ENCODE measurements at regions not wholly inside any gene's neighbourhood (a gene's known extent, or its start where the extent isn't known, plus 50 kb on each side); places are given as distances from the start of the nearest gene placed in this dataset.

DNA sequence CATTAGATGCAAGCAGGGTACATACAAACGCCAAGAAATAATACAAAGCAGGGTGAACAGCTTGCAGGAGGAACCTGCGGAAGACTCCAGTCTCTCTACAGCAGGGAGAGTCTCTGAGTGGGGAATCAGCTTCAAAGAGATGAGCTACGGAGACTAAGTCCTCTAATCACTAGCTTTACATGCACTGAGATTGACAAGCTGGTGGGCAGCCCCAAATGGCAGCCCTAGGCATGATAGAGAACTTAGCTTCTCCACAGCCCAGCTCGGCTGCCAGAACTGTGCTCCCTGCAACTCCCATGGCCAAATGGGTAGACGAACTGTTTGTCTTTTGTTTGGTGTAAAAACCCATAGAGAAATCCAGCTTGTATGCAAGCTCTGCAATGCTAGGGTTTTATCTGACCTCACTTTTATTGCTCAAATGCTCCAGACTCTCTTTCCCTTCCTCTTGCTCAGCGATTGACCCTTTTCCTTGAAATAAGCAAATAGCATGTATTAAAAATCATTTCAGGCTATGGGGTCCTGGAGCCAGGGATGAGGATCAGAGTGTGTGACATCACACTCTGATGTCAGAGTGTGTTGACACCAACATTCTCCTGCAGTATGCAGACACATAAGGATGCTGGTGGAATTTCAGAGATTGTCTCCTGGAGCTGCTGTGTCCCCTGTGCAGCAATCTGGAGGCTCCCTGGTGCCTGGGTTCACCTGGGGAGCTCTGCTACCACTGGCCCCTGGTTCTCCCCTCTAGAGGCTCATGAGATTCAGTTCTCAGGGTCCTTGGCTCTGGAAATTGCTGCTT lies 238.5 kb downstream of the TTLL7 start:
- Histone ChIP-seq H3K36me3 (ENCODE audit: insufficient read depth, low read length) (no peaks in the 10 kb centered on the region), H3K4me3 (ENCODE audit: insufficient read depth, low read length) (no peak overlapping the region), H2AFZ (ENCODE audit: low read length) (no peak overlapping the region), H3K27me3 (ENCODE audit: insufficient read depth, low read length) (no peaks in the 10 kb centered on the region), H3K27ac (ENCODE audit: low read depth, low read length) (no peak overlapping the region), H3K4me1 (ENCODE audit: insufficient read depth, low read length) (no peaks in the 10 kb centered on the region), H4K20me1 (ENCODE audit: insufficient read depth, low read length) (no peaks in the 10 kb centered on the region), H3K4me2 (ENCODE audit: insufficient read depth, low read length) (no peak overlapping the region), H3K79me2 (ENCODE audit: insufficient read depth, low read length) (no peaks in the 10 kb centered on the region), H3K9me3 (ENCODE audit: low read depth, low read length) (no peaks in the 10 kb centered on the region)
- no peak for TF ChIP-seq CTCF (IDR thresholded peaks at IDR 0.05; ENCODE audit: extremely low read depth, low read depth, low read length)
- DNase-seq (ENCODE audit: insufficient read length, low spot score, missing footprints), result no peak

DNA sequence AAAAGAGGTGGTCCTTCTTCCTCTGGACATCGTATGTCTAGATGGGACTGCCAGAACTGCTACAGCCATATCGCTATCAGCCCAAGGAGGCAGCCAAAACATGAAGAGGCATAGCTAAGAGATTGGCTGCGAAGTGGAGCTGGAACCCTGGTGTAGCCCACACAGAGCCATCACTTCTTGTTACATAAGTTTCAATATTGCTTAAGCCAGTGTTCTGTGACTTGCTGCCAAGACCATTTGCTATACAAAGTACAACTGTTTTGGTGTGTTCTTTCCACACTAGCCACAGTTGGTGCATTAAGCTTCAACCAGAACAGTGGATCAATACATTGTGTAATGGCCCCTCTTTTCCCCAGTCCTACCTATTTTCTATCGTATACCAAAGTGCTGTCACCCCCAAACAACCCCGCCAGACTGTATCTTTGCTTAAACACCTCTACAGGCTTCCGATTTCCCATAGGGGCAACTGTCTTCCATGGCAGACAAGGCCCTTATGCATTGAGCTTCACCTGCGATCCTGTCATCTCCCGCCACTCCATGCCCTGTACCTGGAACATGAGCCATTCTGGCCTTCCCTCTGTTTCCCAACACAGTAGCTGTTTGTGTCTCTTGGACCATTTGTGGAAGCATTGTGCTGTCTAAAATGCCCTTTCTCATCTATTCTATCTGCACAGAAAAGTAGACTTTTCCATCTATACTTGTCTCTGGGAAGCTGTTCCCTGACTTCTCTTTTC lies 241.8 kb downstream of the TTLL7 start:
- H3K36me3 ChIP-seq (ENCODE audit: insufficient read depth, low read length), result no peaks in the 10 kb centered on the region
- no peaks in the 10 kb centered on the region for H4K20me1 ChIP-seq (ENCODE audit: insufficient read depth, low read length)
- no peak overlapping the region for H3K27ac ChIP-seq (ENCODE audit: low read depth, low read length)
- no peak overlapping the region for H3K4me2 ChIP-seq (ENCODE audit: insufficient read depth, low read length)
- no peaks in the 10 kb centered on the region for H3K4me1 ChIP-seq (ENCODE audit: insufficient read depth, low read length)
- H3K79me2 ChIP-seq (ENCODE audit: insufficient read depth, low read length), result no peaks in the 10 kb centered on the region
- H3K27me3 ChIP-seq (ENCODE audit: insufficient read depth, low read length), result no peaks in the 10 kb centered on the region
- H3K9me3 ChIP-seq (ENCODE audit: low read depth, low read length), result no peaks in the 10 kb centered on the region
- no peak for TF ChIP-seq CTCF (IDR thresholded peaks at IDR 0.05; ENCODE audit: extremely low read depth, low read depth, low read length)
- no peak for DNase-seq (ENCODE audit: insufficient read length, low spot score, missing footprints)
- H2AFZ ChIP-seq (ENCODE audit: low read length), result no peak overlapping the region
- no peak overlapping the region for H3K4me3 ChIP-seq (ENCODE audit: insufficient read depth, low read length)

DNA sequence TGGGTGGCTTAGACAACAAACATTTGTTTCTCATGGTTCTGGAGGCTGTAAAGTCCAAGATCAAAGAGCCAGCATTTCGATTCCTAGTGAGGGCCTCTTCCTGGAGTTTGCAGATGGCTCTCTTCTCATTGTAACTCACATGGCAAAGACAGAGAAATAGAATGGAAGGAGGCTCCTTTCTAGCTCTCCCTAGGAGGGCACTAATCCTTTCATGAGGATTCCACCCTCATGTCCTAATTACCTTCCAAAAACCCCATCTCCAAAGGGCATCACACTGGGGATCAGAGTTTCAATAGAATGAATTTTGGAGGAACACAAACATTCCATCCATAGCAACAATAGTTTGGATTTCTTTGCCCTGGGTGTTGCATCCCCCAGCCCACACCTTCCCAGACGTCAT lies 247.3 kb downstream of the TTLL7 start:
- Histone ChIP-seq H3K4me2 (ENCODE audit: insufficient read depth, low read length) (no peak overlapping the region), H4K20me1 (ENCODE audit: insufficient read depth, low read length) (no peaks in the 10 kb centered on the region), H3K27ac (ENCODE audit: low read depth, low read length) (no peak overlapping the region), H3K79me2 (ENCODE audit: insufficient read depth, low read length) (no peaks in the 10 kb centered on the region), H3K36me3 (ENCODE audit: insufficient read depth, low read length) (no peaks in the 10 kb centered on the region), H3K9me3 (ENCODE audit: low read depth, low read length) (no peaks in the 10 kb centered on the region), H3K4me3 (ENCODE audit: insufficient read depth, low read length) (no peak overlapping the region), H3K27me3 (ENCODE audit: insufficient read depth, low read length) (no peaks in the 10 kb centered on the region), H3K4me1 (ENCODE audit: insufficient read depth, low read length) (no peaks in the 10 kb centered on the region), H2AFZ (ENCODE audit: low read length) (no peak overlapping the region)
- no peak for DNase-seq (ENCODE audit: insufficient read length, low spot score, missing footprints)
- TF ChIP-seq CTCF (IDR thresholded peaks at IDR 0.05; ENCODE audit: extremely low read depth, low read depth, low read length), result no peak

DNA sequence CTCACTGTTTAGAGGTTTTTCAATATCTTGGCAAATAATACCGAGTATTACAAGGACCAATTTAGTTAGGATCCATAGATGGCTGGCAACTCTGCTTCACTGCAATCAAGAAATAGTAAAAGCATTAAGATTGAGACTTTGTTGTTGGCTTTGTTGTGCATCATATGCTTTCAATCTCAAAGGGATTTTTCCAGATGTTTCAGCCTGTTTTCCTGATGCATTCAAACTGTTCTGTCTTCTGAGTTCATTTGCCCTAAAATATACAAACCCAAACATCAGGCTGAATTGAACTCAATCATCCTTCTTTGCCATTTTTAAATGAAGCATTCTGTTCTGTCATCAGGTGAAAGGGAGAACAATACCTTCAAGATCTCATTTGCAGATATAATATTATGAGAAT lies 248.7 kb downstream of the TTLL7 start:
- H3K9me3 ChIP-seq (ENCODE audit: low read depth, low read length), result no peaks in the 10 kb centered on the region
- H3K4me2 ChIP-seq (ENCODE audit: insufficient read depth, low read length), result no peak overlapping the region
- H4K20me1 ChIP-seq (ENCODE audit: insufficient read depth, low read length), result no peaks in the 10 kb centered on the region
- H3K79me2 ChIP-seq (ENCODE audit: insufficient read depth, low read length), result no peaks in the 10 kb centered on the region
- no peak overlapping the region for H3K4me3 ChIP-seq (ENCODE audit: insufficient read depth, low read length)
- H2AFZ ChIP-seq (ENCODE audit: low read length), result no peak overlapping the region
- H3K27ac ChIP-seq (ENCODE audit: low read depth, low read length), result no peak overlapping the region
- no peaks in the 10 kb centered on the region for H3K4me1 ChIP-seq (ENCODE audit: insufficient read depth, low read length)
- no peaks in the 10 kb centered on the region for H3K27me3 ChIP-seq (ENCODE audit: insufficient read depth, low read length)
- no peak for DNase-seq (ENCODE audit: insufficient read length, low spot score, missing footprints)
- no peaks in the 10 kb centered on the region for H3K36me3 ChIP-seq (ENCODE audit: insufficient read depth, low read length)
- no peak for TF ChIP-seq CTCF (IDR thresholded peaks at IDR 0.05; ENCODE audit: extremely low read depth, low read depth, low read length)
